ENCODE measurements at regions not wholly inside any gene's neighbourhood (a gene's known extent, or its start where the extent isn't known, plus 50 kb on each side); places are given as distances from the start of the nearest gene placed in this dataset.

- DNase-seq = no peak
Measured at GRCh38 chr16:26189536-26189935, 497.8 kb downstream of the HS3ST4 start.

- no peak for DNase-seq
Measured at GRCh38 chr16:26194526-26194925, 502.8 kb downstream of the HS3ST4 start.

GRCh38 chr16:26195225-26195624 lies 503.5 kb downstream of the HS3ST4 start:
- no peak for DNase-seq

GRCh38 chr16:26196310-26196709 lies 504.6 kb downstream of the HS3ST4 start:
- DNase-seq = no peak

GRCh38 chr16:26196802-26197201 lies 505.0 kb downstream of the HS3ST4 start:
- no peak for DNase-seq

GRCh38 chr16:26197707-26198106 lies 505.9 kb downstream of the HS3ST4 start:
- DNase-seq = no peak

- no peak for DNase-seq
Measured at GRCh38 chr16:26198221-26198620, 506.5 kb downstream of the HS3ST4 start.

- no peak for DNase-seq
Measured at GRCh38 chr16:26204138-26204537, 512.4 kb downstream of the HS3ST4 start.

- no peak for DNase-seq
Measured at GRCh38 chr16:26211542-26211941, 519.8 kb downstream of the HS3ST4 start.

GRCh38 chr16:26212599-26212998 lies 520.8 kb downstream of the HS3ST4 start:
- no peak for DNase-seq

GRCh38 chr16:26214581-26215174 lies 522.9 kb downstream of the HS3ST4 start:
- no peak for DNase-seq

- DNase-seq = no peak
Measured at GRCh38 chr16:26220894-26221293, 529.1 kb downstream of the HS3ST4 start.

GRCh38 chr16:26231647-26232046 lies 539.9 kb downstream of the HS3ST4 start:
- DNase-seq = no peak

GRCh38 chr16:26240807-26241206 lies 549.0 kb downstream of the HS3ST4 start:
- DNase-seq = no peak

GRCh38 chr16:26247063-26247462 lies 555.3 kb downstream of the HS3ST4 start:
- no peak for DNase-seq

- no peak for DNase-seq
Measured at GRCh38 chr16:26252598-26252997, 560.8 kb downstream of the HS3ST4 start.

- no peak for DNase-seq
Measured at GRCh38 chr16:26261621-26262020, 569.9 kb downstream of the HS3ST4 start.

- no peak for DNase-seq
Measured at GRCh38 chr16:26263406-26263805, 571.6 kb downstream of the HS3ST4 start.

- DNase-seq = no peak
Measured at GRCh38 chr16:26267641-26268040, 575.9 kb downstream of the HS3ST4 start.

GRCh38 chr16:26269673-26270072 lies 577.9 kb downstream of the HS3ST4 start:
- DNase-seq = no peak

- no peak for DNase-seq
Measured at GRCh38 chr16:26273607-26274006, 581.8 kb downstream of the HS3ST4 start.

- DNase-seq = no peak
Measured at GRCh38 chr16:26275021-26275590, 583.3 kb downstream of the HS3ST4 start.

GRCh38 chr16:26276289-26276688 lies 584.5 kb downstream of the HS3ST4 start:
- DNase-seq = no peak

GRCh38 chr16:26281381-26282110 lies 589.8 kb downstream of the HS3ST4 start:
- no peak for DNase-seq

All from activated effector memory CD4-positive, alpha-beta T cell treated with anti-CD3 and anti-CD28 coated beads, Interleukin-2, amount 50 U/mL, for 16 hours (primary cell).